HepG2 (cell line): ENCODE measurements at regions not wholly inside any gene's neighbourhood (a gene's known extent, or its start where the extent isn't known, plus 50 kb on each side); places are given as distances from the start of the nearest gene placed in this dataset.

Experiments
- REPIN1 ChIP-seq: sonication (generic); formaldehyde crosslinking; IDR thresholded peaks from 2 replicates; pipeline ENCODE4 v1.8.0; 2022; ENCODE audit warnings: missing genetic modification reagents, low read depth, mild to moderate bottlenecking, borderline replicate concordance
- SMAD3 ChIP-seq: sonication (generic); formaldehyde crosslinking; IDR thresholded peaks from 2 replicates; pipeline ENCODE4 v1.4.0; 2020; ENCODE audit warnings: missing genetic modification reagents
- SP4 ChIP-seq: sonication (generic); formaldehyde crosslinking; IDR thresholded peaks from 2 replicates; pipeline ENCODE4 v1.8.1; 2023; ENCODE audit warnings: mild to moderate bottlenecking, missing genetic modification reagents
- U2AF1 ChIP-seq: fragments of 200-400 bp; formaldehyde crosslinking; optimal IDR thresholded peaks from 2 replicates; pipeline ENCODE3; 2017; ENCODE audit warnings: mild to moderate bottlenecking, low read depth, low read length
- YEATS4 ChIP-seq: sonication (generic); formaldehyde crosslinking; IDR thresholded peaks from 2 replicates; pipeline ENCODE4 v1.4.0; 2020; ENCODE audit warnings: missing genetic modification reagents, borderline replicate concordance
- ZNF550 ChIP-seq: sonication (generic); formaldehyde crosslinking; IDR thresholded peaks from 2 replicates; pipeline ENCODE4 v1.4.0; 2020; ENCODE audit warnings: mild to moderate bottlenecking, missing genetic modification reagents, borderline replicate concordance

- TF ChIP-seq SP4 (CRISPR knock-in tag) (no peak), REPIN1 (CRISPR knock-in tag) (no peak), SMAD3 (CRISPR knock-in tag) (no peak), YEATS4 (CRISPR knock-in tag) (no peak), U2AF1 (no peak), ZNF550 (CRISPR knock-in tag) (no peak)
Measured at GRCh38 chr2:58483307-58483706, 242.2 kb upstream of the FANCL start.
